ENCODE measurements at regions not wholly inside any gene's neighbourhood (a gene's known extent, or its start where the extent isn't known, plus 50 kb on each side); places are given as distances from the start of the nearest gene placed in this dataset.
"Not testable (repeated sequence)": the region's sequence is repeated elsewhere in the genome, so short reads cannot be mapped to it uniquely, and the experiment has no call there.

- H3K9me3 ChIP-seq (ENCODE audit: control insufficient read depth in 4 of 4, low read length in 3 of 4), result no peaks in the 10 kb centered on the region
- H3K27ac ChIP-seq (ENCODE audit: low read depth in 1 of 2, low read length in 2 of 2), result no peak overlapping the region
- H3K9ac ChIP-seq (ENCODE audit: low read depth in 1 of 2, low read length in 2 of 2), result no peak overlapping the region
- no peak for DNase-seq (ENCODE audit: low spot score)
- 95% methylated on average over 1 of the region's 1 CpG for WGBS
- H3K27me3 ChIP-seq (ENCODE audit: control insufficient read depth in 4 of 4, insufficient read depth in 4 of 4, low read length in 3 of 4), result no peaks in the 10 kb centered on the region
- H3K36me3 ChIP-seq (ENCODE audit: control insufficient read depth in 4 of 4, insufficient read depth in 3 of 4, low read depth in 1 of 4, low read length in 3 of 4), result peaks cover 0 to 13% (median 6%) of the 10 kb centered on the region in 4 donors
- TF ChIP-seq RXRA (IDR thresholded peaks at IDR 0.05), result no peak
- TF ChIP-seq, protein P1, sequence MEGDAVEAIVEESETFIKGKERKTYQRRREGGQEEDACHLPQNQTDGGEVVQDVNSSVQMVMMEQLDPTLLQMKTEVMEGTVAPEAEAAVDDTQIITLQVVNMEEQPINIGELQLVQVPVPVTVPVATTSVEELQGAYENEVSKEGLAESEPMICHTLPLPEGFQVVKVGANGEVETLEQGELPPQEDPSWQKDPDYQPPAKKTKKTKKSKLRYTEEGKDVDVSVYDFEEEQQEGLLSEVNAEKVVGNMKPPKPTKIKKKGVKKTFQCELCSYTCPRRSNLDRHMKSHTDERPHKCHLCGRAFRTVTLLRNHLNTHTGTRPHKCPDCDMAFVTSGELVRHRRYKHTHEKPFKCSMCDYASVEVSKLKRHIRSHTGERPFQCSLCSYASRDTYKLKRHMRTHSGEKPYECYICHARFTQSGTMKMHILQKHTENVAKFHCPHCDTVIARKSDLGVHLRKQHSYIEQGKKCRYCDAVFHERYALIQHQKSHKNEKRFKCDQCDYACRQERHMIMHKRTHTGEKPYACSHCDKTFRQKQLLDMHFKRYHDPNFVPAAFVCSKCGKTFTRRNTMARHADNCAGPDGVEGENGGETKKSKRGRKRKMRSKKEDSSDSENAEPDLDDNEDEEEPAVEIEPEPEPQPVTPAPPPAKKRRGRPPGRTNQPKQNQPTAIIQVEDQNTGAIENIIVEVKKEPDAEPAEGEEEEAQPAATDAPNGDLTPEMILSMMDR (IDR thresholded peaks at IDR 0.05; ENCODE audit: low read depth, low read length, missing input control), result no peak
- TF ChIP-seq MAX (IDR thresholded peaks at IDR 0.05), result no peak
- no peak for TF ChIP-seq EGR1 (IDR thresholded peaks at IDR 0.05; ENCODE audit: low read depth in 2 of 2)
- TF ChIP-seq NR2F2 (IDR thresholded peaks at IDR 0.05), result no peak
- TF ChIP-seq GABPA (IDR thresholded peaks at IDR 0.05 in 1 of 2, conservative IDR thresholded peaks at IDR 0.05 in 1 of 2), result no peak
- TF ChIP-seq, protein P2, sequence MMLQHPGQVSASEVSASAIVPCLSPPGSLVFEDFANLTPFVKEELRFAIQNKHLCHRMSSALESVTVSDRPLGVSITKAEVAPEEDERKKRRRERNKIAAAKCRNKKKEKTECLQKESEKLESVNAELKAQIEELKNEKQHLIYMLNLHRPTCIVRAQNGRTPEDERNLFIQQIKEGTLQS (IDR thresholded peaks at IDR 0.05), result no peak
- no peak for TF ChIP-seq YY1 (IDR thresholded peaks at IDR 0.05)
- no peak for TF ChIP-seq HNF4G (IDR thresholded peaks at IDR 0.05)
- no peak for TF ChIP-seq FOXA1 (IDR thresholded peaks at IDR 0.05)
- no peak for TF ChIP-seq RAD21 (IDR thresholded peaks at IDR 0.05)
- TF ChIP-seq HNF4A (conservative IDR thresholded peaks at IDR 0.05), result no peak
- TF ChIP-seq REST (IDR thresholded peaks at IDR 0.05), result no peak
- TF ChIP-seq, protein P3, sequence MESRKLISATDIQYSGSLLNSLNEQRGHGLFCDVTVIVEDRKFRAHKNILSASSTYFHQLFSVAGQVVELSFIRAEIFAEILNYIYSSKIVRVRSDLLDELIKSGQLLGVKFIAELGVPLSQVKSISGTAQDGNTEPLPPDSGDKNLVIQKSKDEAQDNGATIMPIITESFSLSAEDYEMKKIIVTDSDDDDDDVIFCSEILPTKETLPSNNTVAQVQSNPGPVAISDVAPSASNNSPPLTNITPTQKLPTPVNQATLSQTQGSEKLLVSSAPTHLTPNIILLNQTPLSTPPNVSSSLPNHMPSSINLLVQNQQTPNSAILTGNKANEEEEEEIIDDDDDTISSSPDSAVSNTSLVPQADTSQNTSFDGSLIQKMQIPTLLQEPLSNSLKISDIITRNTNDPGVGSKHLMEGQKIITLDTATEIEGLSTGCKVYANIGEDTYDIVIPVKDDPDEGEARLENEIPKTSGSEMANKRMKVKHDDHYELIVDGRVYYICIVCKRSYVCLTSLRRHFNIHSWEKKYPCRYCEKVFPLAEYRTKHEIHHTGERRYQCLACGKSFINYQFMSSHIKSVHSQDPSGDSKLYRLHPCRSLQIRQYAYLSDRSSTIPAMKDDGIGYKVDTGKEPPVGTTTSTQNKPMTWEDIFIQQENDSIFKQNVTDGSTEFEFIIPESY (IDR thresholded peaks at IDR 0.05), result no peak
- no peak for TF ChIP-seq TAF1 (conservative IDR thresholded peaks at IDR 0.05)
- no peak for TF ChIP-seq SP1 (IDR thresholded peaks at IDR 0.05)
- no peak for TF ChIP-seq JUND (IDR thresholded peaks at IDR 0.05)
- H3K4me1 ChIP-seq (ENCODE audit: control insufficient read depth in 4 of 4, insufficient read depth in 4 of 4, low read length in 3 of 4), result no peaks in the 10 kb centered on the region
- no peak overlapping the region for H3K4me3 ChIP-seq (ENCODE audit: low read depth in 1 of 3, low read length in 3 of 3)
These were observed 184.0 kb downstream of the UTRN start for GRCh38 chr6:144469144-144469575.

DNA sequence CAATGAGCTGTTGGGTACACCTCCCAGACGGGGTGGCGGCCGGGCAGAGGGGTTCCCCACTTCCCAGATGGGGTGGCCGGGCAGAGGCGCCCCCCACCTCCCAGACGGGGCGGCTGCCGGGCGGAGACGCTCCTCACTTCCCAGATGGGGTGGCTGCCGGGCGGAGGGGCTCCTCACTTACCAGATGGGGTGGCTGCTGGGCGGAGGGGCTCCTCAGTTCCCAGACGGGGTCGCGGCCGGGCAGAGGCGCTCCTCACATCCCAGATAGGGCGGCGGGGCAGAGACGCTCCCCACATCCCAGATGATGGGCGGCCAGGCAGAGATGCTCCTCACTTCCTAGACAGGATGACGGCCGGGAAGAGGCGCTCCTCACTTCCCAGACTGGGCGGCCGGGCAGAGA is 185.1 kb downstream of the UTRN start:
- H3K9ac ChIP-seq (ENCODE audit: low read depth in 1 of 2, low read length in 2 of 2); H3K4me3 ChIP-seq (ENCODE audit: low read depth in 1 of 3, low read length in 3 of 3); DNase-seq (ENCODE audit: low spot score); H3K27me3 ChIP-seq (ENCODE audit: control insufficient read depth in 4 of 4, insufficient read depth in 4 of 4, low read length in 3 of 4); H3K9me3 ChIP-seq (ENCODE audit: control insufficient read depth in 4 of 4, low read length in 3 of 4); H3K27ac ChIP-seq (ENCODE audit: low read depth in 1 of 2, low read length in 2 of 2); H3K4me1 ChIP-seq (ENCODE audit: control insufficient read depth in 4 of 4, insufficient read depth in 4 of 4, low read length in 3 of 4): not testable (repeated sequence)
- over 99% methylated on average over 27 of the region's 27 CpGs for WGBS
- H3K36me3 ChIP-seq (ENCODE audit: control insufficient read depth in 4 of 4, insufficient read depth in 3 of 4, low read depth in 1 of 4, low read length in 3 of 4), result peaks cover 0 to 18% (median 12%) of the 10 kb centered on the region in 4 donors

Data from liver (tissue), 8 donors.